NT2/D1 (cell line): ENCODE measurements at regions not wholly inside any gene's neighbourhood (a gene's known extent, or its start where the extent isn't known, plus 50 kb on each side); places are given as distances from the start of the nearest gene placed in this dataset.

Source experiments
- SUZ12 ChIP-seq: IDR thresholded peaks from 2 replicates; pipeline ENCODE4 v1.6.1; 2011; ENCODE audit not compliant: insufficient read length, insufficient read depth; ENCODE audit errors: extremely low read depth
- YY1 ChIP-seq: IDR thresholded peaks from 2 replicates; pipeline ENCODE4 v1.6.1; 2011; ENCODE audit not compliant: insufficient read length, insufficient read depth
- ZNF274 ChIP-seq: IDR thresholded peaks from 2 replicates; pipeline ENCODE4 v1.6.1; 2011; ENCODE audit warnings: mild to moderate bottlenecking, low read depth, low read length

- TF ChIP-seq ZNF274 (no peak), YY1 (no peak), SUZ12 (no peak)
These were observed 78.0 kb upstream of the CD163 start for GRCh38 chr12:7581625-7582024.
